ENCODE measurements at regions not wholly inside any gene's neighbourhood (a gene's known extent, or its start where the extent isn't known, plus 50 kb on each side); places are given as distances from the start of the nearest gene placed in this dataset.

DNA sequence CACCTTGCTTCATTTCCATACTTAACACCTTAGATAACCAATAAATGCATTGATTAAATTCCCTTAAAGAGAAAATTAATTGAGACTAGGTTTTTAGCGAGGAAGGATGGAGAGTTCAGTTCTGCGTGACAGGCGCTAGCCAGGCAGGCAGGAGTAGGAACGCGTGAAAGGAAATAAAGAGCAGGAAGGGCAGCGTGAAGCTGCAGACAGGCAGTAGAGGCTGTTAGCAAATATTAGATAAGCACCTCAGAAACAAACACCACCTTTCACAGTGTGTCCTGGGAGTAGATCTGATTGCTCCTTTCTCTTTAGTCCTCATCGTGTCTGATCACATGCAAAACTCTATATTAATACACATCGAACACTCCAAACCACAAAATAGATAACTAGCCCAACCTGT is 282.7 kb upstream of the ADGRL2 start:
- Histone ChIP-seq H3K27ac (no peak overlapping the region), H3K27me3 (replicated peaks; ENCODE audit: insufficient read depth) (no peaks in the 10 kb centered on the region), H3K9me3 (no peaks in the 10 kb centered on the region), H3K4me1 (replicated peaks) (no peaks in the 10 kb centered on the region), H3K4me3 (no peak overlapping the region), H3K36me3 (no peaks in the 10 kb centered on the region)
- DNase-seq (ENCODE audit: low spot score): no peak
- TF ChIP-seq POLR2AphosphoS5 (IDR thresholded peaks at IDR 0.05): no peak
- no peak for TF ChIP-seq CTCF (IDR thresholded peaks at IDR 0.05)
- TF ChIP-seq POLR2A (IDR thresholded peaks at IDR 0.05): no peak
- intact Hi-C loops (cut with DNase I): no loop called here
- WGBS: 52% methylated on average over 8 of the region's 8 CpGs

DNA sequence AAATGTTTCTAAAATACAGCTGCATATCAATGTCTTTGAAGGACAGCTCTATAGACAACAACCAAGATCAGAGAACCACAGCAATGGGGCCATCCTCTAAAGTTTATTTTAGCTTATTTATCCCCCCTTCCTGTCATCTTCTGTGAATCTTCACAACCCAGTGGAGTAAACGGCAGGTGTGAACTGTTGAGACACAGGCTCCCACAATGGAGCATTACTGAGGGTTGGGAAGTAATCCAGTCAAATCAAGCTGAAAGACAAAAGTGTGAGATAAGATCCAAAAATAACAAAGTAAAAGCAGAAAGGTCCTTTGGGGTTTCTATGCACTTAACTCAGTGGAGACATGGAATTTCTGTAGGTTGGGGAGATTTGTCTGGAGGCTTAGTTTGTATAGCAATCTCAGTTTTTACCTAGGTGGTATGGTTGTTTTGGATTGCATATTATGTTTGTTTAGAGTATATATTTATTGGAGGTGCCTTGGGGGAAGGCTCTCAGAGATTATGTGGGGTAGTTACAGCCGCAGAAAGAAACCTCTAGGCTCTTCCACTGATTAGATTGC is 286.9 kb upstream of the ADGRL2 start:
- intact Hi-C loops (cut with DNase I): no loop called here
- WGBS: 64% methylated on average over 2 of the region's 2 CpGs
- no peak overlapping the region for H3K27ac ChIP-seq

GRCh38 chr1:81512252-81513003 is 288.3 kb upstream of the ADGRL2 start:
- Histone ChIP-seq H3K27ac (no peak overlapping the region), H3K36me3 (no peaks in the 10 kb centered on the region), H3K9me3 (no peaks in the 10 kb centered on the region), H3K4me1 (replicated peaks) (no peaks in the 10 kb centered on the region), H3K4me3 (no peak overlapping the region), H3K27me3 (replicated peaks; ENCODE audit: insufficient read depth) (no peaks in the 10 kb centered on the region)
- intact Hi-C loops (cut with DNase I): no loop called here
- TF ChIP-seq POLR2AphosphoS5 (IDR thresholded peaks at IDR 0.05): no peak
- TF ChIP-seq CTCF (IDR thresholded peaks at IDR 0.05): no peak
- TF ChIP-seq POLR2A (IDR thresholded peaks at IDR 0.05): no peak
- 81% methylated on average over 5 of the region's 5 CpGs for WGBS
- no peak for DNase-seq (ENCODE audit: low spot score)

More for the DNA sequence above, 286.9 kb upstream of the ADGRL2 start:
- Histone ChIP-seq H3K27me3 (replicated peaks; ENCODE audit: insufficient read depth) (no peaks in the 10 kb centered on the region), H3K9me3 (no peaks in the 10 kb centered on the region), H3K4me1 (replicated peaks) (no peaks in the 10 kb centered on the region), H3K4me3 (no peak overlapping the region), H3K36me3 (no peaks in the 10 kb centered on the region)
- TF ChIP-seq CTCF (IDR thresholded peaks at IDR 0.05) (no peak), POLR2AphosphoS5 (IDR thresholded peaks at IDR 0.05) (no peak), POLR2A (IDR thresholded peaks at IDR 0.05) (no peak)
- DNase-seq (ENCODE audit: low spot score): no peak

DNA sequence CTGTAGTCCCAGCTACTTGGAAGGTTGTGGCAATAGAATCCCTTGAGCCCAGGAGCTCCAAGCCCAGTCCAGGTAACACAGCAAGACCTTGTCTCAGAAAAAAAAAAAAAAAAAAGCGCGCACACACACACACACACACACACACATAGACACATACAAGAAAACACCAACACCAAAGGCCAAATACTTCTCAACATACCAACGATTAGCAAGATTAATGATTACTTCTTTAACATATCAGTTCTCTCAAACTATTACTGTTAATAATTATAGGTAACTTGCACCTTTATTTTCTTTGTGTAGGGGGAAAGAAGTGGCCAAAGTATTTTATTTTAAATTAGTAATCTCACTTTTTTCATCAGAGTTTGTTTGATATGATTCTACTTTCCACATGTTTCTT is 289.5 kb upstream of the ADGRL2 start:
- Histone ChIP-seq H3K4me3 (no peak overlapping the region), H3K27ac (no peak overlapping the region), H3K27me3 (replicated peaks; ENCODE audit: insufficient read depth) (no peaks in the 10 kb centered on the region), H3K9me3 (no peaks in the 10 kb centered on the region), H3K4me1 (replicated peaks) (no peaks in the 10 kb centered on the region), H3K36me3 (no peaks in the 10 kb centered on the region)
- no peak for TF ChIP-seq POLR2A (IDR thresholded peaks at IDR 0.05)
- TF ChIP-seq CTCF (IDR thresholded peaks at IDR 0.05): no peak
- TF ChIP-seq POLR2AphosphoS5 (IDR thresholded peaks at IDR 0.05): no peak
- 86% methylated on average over 3 of the region's 3 CpGs for WGBS
- no peak for DNase-seq (ENCODE audit: low spot score)
- intact Hi-C loops (cut with DNase I): no loop called here

GRCh38 chr1:81510701-81511100 is 290.0 kb upstream of the ADGRL2 start:
- H3K27ac ChIP-seq: no peak overlapping the region
- H3K36me3 ChIP-seq: no peaks in the 10 kb centered on the region
- no peak for DNase-seq (ENCODE audit: low spot score)
- no peaks in the 10 kb centered on the region for H3K27me3 ChIP-seq (replicated peaks; ENCODE audit: insufficient read depth)
- intact Hi-C loops (cut with DNase I): no loop called here
- no peaks in the 10 kb centered on the region for H3K9me3 ChIP-seq
- 56% methylated on average over 3 of the region's 3 CpGs for WGBS
- no peaks in the 10 kb centered on the region for H3K4me1 ChIP-seq (replicated peaks)
- TF ChIP-seq POLR2A (IDR thresholded peaks at IDR 0.05): no peak
- TF ChIP-seq CTCF (IDR thresholded peaks at IDR 0.05): no peak
- no peak for TF ChIP-seq POLR2AphosphoS5 (IDR thresholded peaks at IDR 0.05)
- no peak overlapping the region for H3K4me3 ChIP-seq

Data from prostate gland (tissue), 2 donors.